ENCODE measurements at regions not wholly inside any gene's neighbourhood (a gene's known extent, or its start where the extent isn't known, plus 50 kb on each side); places are given as distances from the start of the nearest gene placed in this dataset.
"Not testable (repeated sequence)": the region's sequence is repeated elsewhere in the genome, so short reads cannot be mapped to it uniquely, and the experiment has no call there.

DNA sequence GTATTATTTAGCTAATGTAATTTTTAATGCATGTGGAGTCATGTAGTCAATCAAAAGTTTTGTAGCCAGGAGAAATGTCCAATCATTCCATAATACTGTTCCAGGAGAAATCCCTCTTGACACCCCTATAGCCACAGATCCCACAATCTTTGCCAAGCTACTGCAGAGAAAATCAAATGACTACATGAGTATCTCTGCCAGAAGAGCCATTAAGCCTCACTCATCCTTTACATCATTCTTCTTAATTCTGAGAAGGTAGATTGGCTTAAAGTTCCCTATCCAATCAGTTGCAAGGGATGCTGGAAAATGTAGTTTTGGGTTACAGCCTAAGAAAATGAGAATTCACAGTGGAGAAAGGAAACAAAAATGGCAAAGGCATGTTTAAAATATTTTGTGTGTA is 502.1 kb downstream of the ZBBX start:
- no peak for DNase-seq (ENCODE audit: extremely low read depth in 1 of 11, low read depth in 9 of 11, low spot score in 4 of 11)

- DNase-seq (ENCODE audit: extremely low read depth in 1 of 11, low read depth in 9 of 11, low spot score in 4 of 11) = no peak
These were observed 515.3 kb downstream of the ZBBX start for GRCh38 chr3:166864473-166865467.

- no peak for DNase-seq (ENCODE audit: extremely low read depth in 1 of 11, low read depth in 9 of 11, low spot score in 4 of 11)
These were observed 519.9 kb downstream of the ZBBX start for GRCh38 chr3:166860217-166860616.

DNA sequence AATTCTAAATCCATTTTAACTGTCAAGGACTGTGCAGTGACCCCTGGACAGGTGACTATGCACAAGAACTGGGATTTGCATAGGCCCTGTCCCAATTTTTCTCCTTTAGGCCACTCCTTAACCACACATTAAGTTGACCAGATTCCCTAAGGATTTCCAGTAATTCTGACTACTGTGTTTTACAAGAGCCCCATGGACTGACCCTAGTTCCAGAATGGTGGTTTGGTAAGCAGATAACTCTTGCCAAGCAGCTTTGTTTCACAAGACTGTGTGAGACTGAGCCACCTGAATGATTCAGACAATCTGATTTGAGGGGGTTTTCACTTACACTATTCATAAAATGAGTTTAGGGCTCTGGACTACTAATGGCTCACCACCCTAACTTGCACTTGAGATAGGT is 535.8 kb downstream of the ZBBX start:
- no peak for DNase-seq (ENCODE audit: extremely low read depth in 1 of 11, low read depth in 9 of 11, low spot score in 4 of 11)

DNA sequence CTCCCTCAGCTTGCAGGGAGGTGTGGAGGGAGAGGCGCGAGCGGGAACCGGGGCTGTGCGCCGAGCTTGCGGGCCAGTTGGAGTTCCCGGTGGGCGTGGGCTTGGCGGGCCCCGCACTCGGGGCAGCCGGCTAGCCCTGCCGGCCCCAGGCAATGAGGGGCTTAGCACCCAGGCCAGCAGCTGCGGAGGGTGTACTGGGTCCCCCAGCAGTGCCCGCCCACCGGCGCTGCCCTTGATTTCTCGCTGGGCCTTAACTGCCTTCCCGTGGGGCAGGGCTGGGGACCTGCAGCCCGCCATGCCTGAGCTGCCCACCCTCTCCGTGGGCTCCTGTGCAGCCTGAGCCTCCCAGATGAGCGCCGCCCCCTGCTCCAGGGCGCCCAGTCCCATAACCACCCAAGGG is 537.3 kb downstream of the ZBBX start:
- DNase-seq (ENCODE audit: extremely low read depth in 1 of 11, low read depth in 9 of 11, low spot score in 4 of 11) = not testable (repeated sequence)

DNA sequence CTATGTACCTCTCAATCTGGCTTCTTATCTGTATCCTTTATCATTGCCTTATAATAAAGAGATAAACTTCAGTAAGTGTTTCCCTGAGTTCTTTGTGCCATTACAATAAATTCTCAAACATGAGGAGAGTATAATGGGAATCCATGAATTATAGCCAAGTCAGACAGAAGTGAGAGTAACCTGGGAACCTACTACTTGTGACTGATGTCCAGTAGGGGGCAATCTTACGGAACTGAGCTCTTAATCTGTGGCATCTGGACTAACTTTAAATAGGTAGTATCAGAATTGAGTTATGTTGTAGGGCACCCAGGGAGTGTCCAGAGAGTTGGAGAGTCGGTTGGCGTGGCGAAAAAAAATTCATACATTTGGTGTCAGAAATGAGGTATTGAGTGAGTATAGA is 542.6 kb downstream of the ZBBX start:
- peak in 2 of 11 donors; percentile 2 to 12 for DNase-seq (ENCODE audit: extremely low read depth in 1 of 11, low read depth in 9 of 11, low spot score in 4 of 11)

- DNase-seq (ENCODE audit: extremely low read depth in 1 of 11, low read depth in 9 of 11, low spot score in 4 of 11) = no peak
These were observed 543.3 kb downstream of the ZBBX start for GRCh38 chr3:166836836-166837235.

GRCh38 chr3:166829896-166830295 is 550.2 kb downstream of the ZBBX start:
- DNase-seq (ENCODE audit: extremely low read depth in 1 of 11, low read depth in 9 of 11, low spot score in 4 of 11) = no peak

DNA sequence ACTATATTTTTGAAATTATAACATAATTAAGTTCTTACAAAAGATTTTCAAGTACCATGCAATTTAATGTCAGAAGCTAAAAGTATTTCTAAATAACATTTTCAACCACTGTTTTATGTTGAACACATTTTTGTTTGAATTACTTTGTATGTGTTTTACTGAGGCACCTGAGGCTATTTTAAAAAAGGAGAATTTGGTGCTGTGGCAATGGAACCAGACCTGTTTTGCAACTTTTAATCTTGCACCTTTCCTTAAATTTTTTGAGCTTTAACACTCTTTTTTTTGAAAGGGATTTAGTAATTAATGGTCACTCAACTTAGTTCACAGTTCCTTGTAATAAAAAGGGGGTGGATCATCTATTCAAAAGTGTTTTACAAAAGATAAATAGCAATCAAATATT is 561.6 kb downstream of the ZBBX start:
- no peak for DNase-seq (ENCODE audit: extremely low read depth in 1 of 11, low read depth in 9 of 11, low spot score in 4 of 11)

DNA sequence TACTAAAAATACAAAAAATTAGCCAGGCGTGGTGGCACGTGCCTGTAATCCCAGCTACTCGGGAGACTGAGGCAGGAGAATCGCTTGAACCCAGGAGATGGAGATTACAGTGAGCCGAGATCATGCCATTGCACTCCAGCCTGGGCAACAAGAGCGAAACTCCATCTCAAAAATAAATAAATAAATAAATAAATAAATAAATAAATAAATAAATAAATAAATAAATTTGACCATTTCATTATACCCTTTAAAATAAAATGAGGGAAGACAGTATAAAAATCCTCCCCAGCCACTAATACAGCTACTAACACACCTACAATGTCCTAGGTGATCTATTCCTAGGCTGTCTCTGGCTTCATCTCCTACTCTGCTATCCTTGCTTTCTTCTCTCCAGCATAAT is 562.8 kb downstream of the ZBBX start:
- not testable (repeated sequence) for DNase-seq (ENCODE audit: extremely low read depth in 1 of 11, low read depth in 9 of 11, low spot score in 4 of 11)

GRCh38 chr3:166810741-166811445 is 569.2 kb downstream of the ZBBX start:
- DNase-seq (ENCODE audit: extremely low read depth in 1 of 11, low read depth in 9 of 11, low spot score in 4 of 11) = no peak

- DNase-seq (ENCODE audit: extremely low read depth in 1 of 11, low read depth in 9 of 11, low spot score in 4 of 11) = no peak
These were observed 570.6 kb downstream of the ZBBX start for GRCh38 chr3:166809520-166809919.

- DNase-seq (ENCODE audit: extremely low read depth in 1 of 11, low read depth in 9 of 11, low spot score in 4 of 11) = no peak
These were observed 591.2 kb downstream of the ZBBX start for GRCh38 chr3:166788936-166789335.

GRCh38 chr3:166785876-166786275 is 594.2 kb downstream of the ZBBX start:
- no peak for DNase-seq (ENCODE audit: extremely low read depth in 1 of 11, low read depth in 9 of 11, low spot score in 4 of 11)

DNA sequence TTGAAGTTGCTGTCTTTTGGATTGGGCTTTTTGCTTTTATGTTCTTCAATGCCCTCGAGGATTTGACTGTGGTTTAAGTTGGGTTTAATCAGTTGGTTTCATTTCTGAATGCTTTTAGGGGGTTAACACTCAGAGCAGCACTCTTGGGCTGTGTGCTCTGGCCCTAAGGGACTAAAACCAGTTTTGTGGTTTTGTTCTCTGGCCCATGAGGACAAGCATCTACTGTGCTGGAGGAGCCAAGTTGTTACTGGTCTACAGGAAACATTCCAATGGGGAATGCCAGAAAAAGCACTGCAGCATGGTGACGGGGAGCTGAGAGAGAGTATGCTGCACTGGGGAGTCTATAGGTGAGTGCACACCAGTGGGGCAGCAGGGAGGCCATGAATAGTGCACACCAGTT is 596.9 kb downstream of the ZBBX start:
- no peak for DNase-seq (ENCODE audit: extremely low read depth in 1 of 11, low read depth in 9 of 11, low spot score in 4 of 11)

GRCh38 chr3:166764698-166765318 is 615.3 kb downstream of the ZBBX start:
- DNase-seq (ENCODE audit: extremely low read depth in 1 of 11, low read depth in 9 of 11, low spot score in 4 of 11) = no peak

DNA sequence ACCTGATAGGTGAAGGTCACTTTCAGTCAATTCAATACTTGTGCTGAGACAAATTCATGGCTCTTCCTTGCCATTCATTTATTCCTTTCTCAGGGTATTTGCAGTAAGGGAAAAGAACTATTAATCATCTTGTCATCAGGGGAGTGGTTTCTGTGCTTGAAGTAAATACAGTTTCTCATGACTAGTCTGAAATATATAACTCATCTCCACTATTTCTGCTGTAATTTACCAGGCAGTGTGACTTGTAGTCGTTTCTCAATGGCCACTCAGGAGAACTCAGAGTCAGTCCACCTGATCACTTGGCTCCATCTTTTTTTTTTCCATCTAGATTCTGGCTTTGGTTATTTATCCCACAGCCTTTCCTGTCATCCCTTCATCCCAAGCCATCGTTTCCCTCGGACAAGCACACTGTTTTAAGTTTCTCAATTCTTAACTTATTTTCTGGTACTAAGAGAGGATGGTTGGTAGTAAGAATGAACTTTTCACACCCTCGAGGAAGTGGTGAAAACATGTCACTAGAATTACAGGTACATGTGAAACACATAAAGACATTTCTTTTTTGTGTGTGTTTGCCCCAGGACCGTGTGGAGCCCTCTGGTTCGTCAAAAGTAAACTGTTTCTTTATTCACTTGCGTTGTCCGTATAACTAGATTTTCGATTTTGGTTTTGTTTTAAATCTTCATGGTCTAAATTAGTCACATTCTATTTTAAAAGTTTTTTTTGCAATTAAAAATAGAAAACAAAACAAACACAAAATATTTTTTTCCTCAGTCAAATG is 620.2 kb downstream of the ZBBX start:
- no peak for DNase-seq (ENCODE audit: extremely low read depth in 1 of 11, low read depth in 9 of 11, low spot score in 4 of 11)

DNA sequence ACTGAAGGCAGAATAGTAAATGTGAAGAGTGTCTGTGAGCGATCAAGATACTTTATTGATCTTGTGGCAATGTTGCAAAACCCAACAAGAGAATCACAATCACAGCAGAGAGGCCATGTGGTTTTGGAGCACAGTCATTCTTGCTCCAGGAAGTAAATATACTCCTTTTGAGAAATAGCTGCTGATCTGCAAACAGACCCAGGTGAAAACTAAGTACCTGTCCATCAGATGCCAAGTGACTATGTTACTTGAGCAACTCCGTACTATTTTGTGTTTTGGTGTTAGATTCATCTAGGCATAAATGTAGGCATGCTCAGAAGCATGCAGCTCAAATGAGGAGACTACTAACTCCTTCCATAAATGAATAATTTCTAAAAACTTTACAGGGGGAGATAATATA is 627.9 kb downstream of the ZBBX start:
- DNase-seq (ENCODE audit: extremely low read depth in 1 of 11, low read depth in 9 of 11, low spot score in 4 of 11) = no peak

- DNase-seq (ENCODE audit: extremely low read depth in 1 of 11, low read depth in 9 of 11, low spot score in 4 of 11) = no peak
These were observed 636.5 kb downstream of the ZBBX start for GRCh38 chr3:166743481-166744134.

All from renal cortex interstitium (tissue), 11 donors.